C4-2B (cell line): ENCODE measurements at regions not wholly inside any gene's neighbourhood (a gene's known extent, or its start where the extent isn't known, plus 50 kb on each side); places are given as distances from the start of the nearest gene placed in this dataset.

Experiments used
- CTCF ChIP-seq: fragments of 450-650 bp; conservative IDR thresholded peaks from 2 replicates; pipeline ENCODE4 v1.5.1; 2017; ENCODE audit warnings: mild to moderate bottlenecking
- ZFX ChIP-seq: fragments of 450-650 bp; IDR thresholded peaks from 2 replicates; pipeline ENCODE4 v1.6.1; 2017

GRCh38 chr10:71156436-71156835 is 55.9 kb upstream of the UNC5B start:
- TF ChIP-seq CTCF (no peak), ZFX (no peak)
